ENCODE measurements at regions not wholly inside any gene's neighbourhood (a gene's known extent, or its start where the extent isn't known, plus 50 kb on each side); places are given as distances from the start of the nearest gene placed in this dataset.

GRCh38 chr20:24106801-24107445 is 118.3 kb upstream of the GGTLC1 start:
- TF ChIP-seq CTCF (IDR thresholded peaks at IDR 0.05) (no peak), ZFX (IDR thresholded peaks at IDR 0.05; ENCODE audit: borderline replicate concordance) (no peak)
- H3K27ac ChIP-seq, result no peak overlapping the region

DNA sequence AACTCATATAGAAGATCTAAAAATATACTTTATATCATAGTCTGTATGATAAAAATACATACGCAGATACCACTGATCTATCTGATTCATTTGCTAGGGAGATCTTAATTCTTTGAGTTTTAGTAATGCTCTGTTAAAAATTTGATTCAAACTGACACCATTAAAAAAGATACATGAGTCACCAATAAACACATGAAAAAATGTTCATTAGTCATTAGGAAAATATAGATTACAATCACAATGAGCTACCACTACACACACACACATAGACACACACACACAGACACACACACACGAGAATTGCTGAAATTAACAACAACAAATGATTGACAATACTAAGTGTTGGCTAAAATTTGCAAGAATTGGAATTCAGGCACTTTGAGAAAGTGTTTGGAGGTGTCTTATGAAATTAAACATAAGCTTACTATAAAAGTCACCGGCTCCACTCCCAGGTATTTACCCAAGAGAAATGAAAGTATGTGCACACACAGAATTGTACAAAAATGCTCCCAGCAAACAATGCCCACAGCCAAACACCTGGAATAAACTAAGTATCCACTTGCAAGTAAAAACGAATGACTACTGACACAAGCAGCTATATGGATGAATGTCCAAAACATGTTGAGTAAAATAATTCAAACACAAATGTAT is 117.7 kb upstream of the GGTLC1 start:
- TF ChIP-seq CTCF (IDR thresholded peaks at IDR 0.05) (no peak), ZFX (IDR thresholded peaks at IDR 0.05; ENCODE audit: borderline replicate concordance) (no peak)
- H3K27ac ChIP-seq, result no peak overlapping the region

GRCh38 chr20:24102749-24103333 is 114.3 kb upstream of the GGTLC1 start:
- no peak overlapping the region for H3K27ac ChIP-seq
- TF ChIP-seq CTCF (IDR thresholded peaks at IDR 0.05) (no peak), ZFX (IDR thresholded peaks at IDR 0.05; ENCODE audit: borderline replicate concordance) (no peak)

DNA sequence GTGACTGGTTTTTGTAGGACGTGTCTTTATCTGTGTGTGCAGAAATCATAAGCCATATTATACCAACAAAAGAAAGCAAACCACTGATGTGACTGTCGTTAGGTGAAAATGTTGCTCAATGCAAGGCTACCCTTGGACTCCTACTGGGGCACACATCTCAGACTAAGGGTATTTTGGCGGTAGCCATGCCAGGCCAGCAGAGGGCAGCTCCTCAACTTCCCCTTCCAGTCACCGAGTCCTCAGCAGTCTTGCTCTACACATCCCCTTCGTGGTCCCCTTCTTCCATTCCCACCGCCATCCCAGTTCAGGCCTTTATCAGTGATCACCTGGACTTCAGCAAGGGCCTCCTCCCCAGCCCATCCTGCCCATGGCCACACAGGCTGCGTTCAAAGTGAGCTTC is 113.7 kb upstream of the GGTLC1 start:
- H3K27ac ChIP-seq, result no peak overlapping the region
- TF ChIP-seq ZFX (IDR thresholded peaks at IDR 0.05; ENCODE audit: borderline replicate concordance), result no peak
- TF ChIP-seq CTCF (IDR thresholded peaks at IDR 0.05), result peak; percentile 43

DNA sequence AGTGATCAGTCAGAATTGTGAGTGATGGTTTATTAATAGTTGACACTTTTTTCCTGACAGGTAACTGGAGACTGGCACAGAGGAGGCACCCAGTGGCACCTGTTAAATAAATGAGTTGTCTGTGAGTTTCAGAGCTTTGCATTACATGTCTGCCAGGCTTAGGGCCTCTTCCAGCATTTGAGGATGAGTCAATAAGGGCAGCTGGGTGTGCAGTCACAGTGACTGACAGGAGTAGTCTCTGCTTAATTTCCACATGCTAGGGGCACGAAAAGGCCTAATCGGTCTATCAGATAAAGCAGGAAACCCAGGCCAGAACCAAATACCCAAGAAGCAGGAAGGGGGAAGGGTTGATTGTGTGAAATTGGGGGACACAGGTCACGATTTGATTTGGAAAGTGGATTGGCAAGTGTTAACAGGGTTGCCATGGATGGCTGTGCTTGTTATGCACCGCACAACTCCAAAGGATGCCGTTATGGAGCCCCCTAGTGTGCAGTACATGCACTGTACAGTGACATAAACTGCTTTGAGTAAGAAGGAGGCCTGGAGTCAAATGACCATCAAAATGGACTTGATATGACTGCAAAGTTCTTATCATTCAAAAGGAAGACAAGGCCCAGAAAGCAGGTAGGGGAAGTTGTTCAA is 111.9 kb upstream of the GGTLC1 start:
- no peak overlapping the region for H3K27ac ChIP-seq
- no peak for TF ChIP-seq ZFX (IDR thresholded peaks at IDR 0.05; ENCODE audit: borderline replicate concordance)
- peak; percentile 85 for TF ChIP-seq CTCF (IDR thresholded peaks at IDR 0.05)

DNA sequence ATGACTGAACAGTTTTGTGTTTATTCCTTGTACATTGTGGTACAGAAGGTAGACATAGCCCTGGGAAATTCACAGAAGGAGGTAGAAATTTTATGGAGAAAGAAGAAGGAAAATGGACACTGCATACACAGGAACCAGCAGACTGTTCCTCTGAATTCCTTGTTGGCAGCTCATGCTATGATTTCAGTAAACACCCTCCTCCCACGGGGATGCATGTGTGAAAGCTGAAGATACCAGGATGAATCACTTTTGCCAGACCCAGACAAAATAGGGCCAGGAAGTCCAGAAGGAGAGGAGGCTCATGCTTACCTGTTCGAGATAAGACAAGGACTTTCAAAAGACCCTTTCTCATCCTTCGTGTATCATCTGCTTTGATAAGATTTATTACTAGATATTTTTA is 110.3 kb upstream of the GGTLC1 start:
- TF ChIP-seq CTCF (IDR thresholded peaks at IDR 0.05) (no peak), ZFX (IDR thresholded peaks at IDR 0.05; ENCODE audit: borderline replicate concordance) (no peak)
- H3K27ac ChIP-seq, result no peak overlapping the region
